Stimulated activated CD8-positive, alpha-beta memory T cell treated with anti-CD3 and anti-CD28 coated beads, Interleukin-12 subunit alpha, Interleukin-12 subunit beta, amount 100 ng/mL, for 24 hours (primary cell): ENCODE measurements at regions not wholly inside any gene's neighbourhood (a gene's known extent, or its start where the extent isn't known, plus 50 kb on each side); places are given as distances from the start of the nearest gene placed in this dataset.

Experiments
- DNase-seq: peaks from one replicate; pipeline ENCODE4 v3.0.0-alpha.2; 2020; ENCODE audit errors: extremely low read depth

DNA sequence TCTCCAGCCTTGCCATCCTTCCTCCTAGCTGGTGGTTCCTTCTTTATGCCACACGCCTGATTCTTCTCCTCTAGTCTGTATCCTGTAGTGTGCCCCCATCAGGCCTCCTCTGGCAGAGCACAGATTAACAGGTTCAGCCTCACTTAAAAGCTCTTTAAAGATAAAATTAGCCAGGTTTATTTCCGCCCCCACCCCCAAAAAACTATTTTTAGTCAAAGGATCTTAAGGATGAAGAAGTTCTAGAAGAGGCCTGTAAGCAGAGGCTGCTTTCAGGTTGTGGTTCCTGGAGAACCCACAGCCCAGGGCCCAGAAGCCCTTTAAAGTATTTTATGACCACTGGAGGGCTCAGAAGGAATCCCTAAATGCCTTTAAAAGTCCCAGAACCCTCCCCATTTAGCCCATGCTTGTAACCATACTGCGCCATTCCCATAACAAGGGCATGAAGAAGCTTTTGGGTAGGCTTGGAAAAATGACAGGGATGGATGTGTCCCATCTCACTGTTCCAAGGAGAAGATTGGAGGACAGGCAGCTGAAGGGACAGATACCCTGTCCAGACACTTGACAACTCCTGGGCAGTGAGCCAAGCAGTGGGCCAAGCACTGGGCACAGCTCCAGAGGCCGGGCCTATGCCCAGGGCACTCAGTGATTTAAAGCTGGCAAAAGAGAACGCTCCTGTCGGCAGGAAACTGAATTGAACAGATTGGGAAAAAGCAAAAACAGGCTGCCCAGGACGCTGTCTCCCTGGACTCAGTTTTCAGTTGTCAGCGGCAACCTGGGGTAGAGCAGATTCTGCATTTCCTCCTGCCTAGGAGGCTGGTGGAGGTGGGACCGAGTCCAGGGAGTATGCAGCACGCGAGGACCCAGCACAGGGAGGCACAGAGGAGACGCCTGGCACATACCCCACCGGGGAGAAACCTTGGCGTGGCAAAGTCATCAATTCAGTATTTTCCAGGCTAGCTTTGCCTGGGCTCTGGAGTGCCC, 106.3 kb upstream of the SSBP2 start:
- no peak for DNase-seq

DNA sequence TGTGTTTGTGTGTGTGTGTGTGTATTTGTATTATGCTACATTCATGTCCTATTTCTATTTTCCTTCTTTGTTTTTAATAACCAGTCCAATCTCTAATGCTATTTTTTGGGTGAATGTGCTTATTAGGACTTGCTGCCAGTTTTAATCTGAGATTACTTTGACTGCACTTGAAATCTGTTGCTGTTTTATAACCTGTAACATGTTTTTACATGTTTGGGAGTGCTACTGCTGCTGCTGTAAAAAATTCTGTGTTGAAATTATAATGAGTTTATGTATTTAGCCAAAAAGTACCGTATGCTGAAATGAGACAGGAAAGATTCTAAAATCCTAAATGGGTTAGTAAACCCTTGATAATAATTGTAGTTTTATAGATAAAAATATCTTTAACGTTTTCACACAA, 104.7 kb upstream of the SSBP2 start:
- no peak for DNase-seq

DNA sequence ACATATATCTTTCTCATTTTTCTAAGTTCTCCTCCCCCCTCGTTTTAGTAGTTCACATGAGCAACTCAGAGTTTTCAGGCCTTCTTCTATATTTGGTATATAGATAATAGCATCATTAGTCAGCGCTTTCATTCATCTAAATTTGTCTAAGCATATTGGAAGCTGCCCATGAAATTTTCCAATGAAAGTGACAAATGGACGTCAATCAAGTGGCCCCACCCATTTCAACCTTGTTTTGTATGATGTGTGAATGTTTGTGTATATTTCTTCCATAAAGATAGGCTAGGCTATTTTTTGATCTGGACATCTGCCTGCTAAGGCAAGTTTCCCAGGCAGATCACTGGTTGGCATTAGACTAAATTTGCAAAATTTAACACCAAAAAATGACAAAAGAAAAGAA, 104.0 kb upstream of the SSBP2 start:
- DNase-seq: no peak

DNA sequence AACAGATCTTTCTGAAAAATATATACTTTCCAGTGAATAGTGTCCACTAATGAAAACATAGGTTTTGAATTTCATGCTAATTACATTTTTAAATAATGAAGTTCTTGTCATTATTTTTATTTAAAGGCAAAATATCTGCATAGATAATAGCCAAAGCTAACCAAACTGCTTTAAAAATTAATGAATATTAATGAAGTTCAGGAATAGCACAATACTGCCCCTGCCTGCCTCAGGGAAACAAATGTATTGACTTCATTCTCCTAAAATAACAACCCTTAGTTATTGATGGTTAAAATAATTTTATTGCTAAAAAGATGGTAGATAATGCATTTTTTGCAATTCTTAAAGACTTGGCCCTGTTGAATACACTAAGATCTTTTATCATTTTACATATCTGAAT, 103.6 kb upstream of the SSBP2 start:
- no peak for DNase-seq

DNA sequence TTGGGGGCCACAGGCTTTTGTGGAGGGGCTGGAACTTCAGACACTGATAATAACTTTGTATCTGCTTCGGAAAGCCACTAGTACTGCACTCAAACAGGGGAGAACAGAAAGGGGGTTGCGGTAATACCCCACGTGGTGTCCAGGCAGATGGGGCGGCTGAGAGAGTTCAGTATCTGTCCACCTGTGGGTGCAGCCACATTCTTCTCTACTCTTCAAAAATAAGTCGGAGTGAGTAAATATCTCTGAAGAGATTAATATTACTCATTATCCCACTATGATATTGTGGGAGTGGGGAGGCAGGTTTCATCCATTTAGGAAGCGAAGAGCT, 102.1 kb upstream of the SSBP2 start:
- no peak for DNase-seq

DNA sequence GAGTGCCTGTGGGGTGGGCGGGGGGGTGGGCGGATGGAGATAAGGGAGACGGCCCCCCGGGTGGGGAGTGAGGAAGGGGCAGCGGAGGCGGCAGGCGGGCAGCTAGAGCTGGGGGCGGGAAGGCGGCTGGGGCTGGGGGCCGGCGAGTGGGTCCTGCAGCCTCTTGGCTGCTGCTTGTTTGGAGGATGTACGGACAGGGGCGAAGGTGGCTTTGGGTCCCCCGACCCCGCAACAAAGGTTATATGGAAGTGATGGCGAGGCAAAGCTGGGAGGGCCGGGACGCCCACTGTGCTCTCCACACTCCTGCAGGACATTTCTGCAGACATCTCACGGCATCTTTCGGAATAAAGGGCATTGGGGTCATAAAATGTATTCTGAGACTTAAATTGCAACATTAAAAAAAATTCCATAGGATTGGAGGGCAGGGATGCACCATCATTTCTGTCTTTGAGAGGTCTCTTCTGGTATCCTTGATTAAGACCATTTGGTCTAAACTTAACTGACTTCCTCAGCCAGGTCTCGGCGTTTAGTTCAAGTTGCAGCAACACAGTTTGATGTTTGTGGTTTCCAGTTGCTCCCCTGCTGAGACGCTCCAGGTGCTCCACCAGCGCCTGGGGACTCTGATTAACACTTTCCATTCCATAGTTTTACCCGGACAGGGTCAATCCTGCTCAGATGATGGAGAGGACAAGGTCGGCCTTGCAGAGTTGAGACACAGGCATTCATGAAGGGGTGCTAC, 101.6 kb upstream of the SSBP2 start:
- no peak for DNase-seq

DNA sequence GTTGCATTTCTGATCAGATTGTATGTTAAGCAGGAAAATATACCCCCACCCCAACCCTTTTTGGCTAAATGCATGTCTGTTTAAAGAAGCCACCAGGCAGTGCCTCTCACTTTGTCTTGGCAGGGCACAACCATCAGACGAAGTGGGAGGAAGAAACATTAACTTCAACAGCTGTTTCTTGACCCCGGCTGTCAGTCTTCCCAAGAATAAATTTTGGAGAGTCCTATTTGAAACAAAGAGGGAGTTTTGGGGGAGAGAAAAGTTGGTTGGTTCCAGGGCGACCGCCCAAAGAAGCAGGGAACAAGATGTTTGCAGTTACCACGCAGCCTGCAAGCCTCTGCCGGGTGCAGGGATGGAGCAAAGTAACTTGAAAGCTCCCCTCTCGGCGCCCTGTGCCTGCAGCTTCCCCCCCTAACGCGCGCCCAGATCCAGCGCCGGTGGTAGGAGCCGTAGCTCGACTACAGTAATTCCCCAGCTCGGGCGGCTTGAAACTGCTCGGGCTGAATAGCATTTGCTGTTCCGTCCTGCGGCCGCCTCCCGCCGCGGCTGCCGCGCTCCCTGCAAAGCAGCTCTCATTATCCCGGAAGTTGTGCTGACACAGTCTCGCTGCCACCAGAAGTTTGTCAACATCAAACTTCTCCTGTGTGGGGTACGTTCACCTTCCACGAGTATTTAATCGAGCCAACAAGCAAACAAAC, 100.7 kb upstream of the SSBP2 start:
- peak; percentile 72 for DNase-seq

DNA sequence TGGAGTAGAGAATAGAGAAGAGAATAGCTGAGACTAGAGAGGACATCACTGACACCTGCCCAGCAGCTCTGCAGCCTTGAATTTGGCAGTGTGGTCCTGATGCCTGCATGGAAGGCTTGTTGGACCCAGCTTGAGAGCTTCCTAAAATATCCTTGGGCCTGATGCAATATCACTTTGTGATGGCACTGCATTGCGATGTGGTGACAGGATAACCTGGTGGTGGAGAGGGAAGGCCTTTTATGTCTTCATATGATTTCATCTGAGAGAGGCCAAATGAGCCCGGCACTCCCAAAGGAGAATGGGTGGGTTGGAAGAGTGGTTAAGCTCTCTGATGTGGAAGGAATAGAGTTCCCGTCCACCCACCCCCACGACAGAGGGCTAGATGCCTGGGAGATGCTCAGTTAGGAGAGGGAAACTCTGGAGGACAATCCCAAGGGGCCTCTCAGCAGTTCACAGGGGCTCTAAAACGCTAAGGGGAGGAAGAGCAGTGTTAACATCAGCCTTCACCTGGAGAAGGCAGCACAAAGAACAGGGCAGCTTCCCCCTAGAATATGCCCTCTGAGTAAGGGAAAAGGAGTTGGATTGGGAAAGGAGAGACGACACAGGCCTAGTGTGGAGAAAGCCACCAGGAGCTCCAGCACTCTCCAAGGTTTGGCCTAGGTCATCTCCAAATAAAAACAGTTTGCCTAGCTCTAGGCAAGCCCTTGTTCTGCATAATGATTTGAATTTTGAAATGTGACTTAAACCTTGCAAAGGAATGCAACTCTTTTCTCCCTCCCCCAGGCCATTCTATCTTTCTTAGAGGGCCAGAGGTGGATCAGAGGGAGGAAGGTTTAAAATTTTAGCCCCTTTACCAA, 99.8 kb upstream of the SSBP2 start:
- DNase-seq: no peak

DNA sequence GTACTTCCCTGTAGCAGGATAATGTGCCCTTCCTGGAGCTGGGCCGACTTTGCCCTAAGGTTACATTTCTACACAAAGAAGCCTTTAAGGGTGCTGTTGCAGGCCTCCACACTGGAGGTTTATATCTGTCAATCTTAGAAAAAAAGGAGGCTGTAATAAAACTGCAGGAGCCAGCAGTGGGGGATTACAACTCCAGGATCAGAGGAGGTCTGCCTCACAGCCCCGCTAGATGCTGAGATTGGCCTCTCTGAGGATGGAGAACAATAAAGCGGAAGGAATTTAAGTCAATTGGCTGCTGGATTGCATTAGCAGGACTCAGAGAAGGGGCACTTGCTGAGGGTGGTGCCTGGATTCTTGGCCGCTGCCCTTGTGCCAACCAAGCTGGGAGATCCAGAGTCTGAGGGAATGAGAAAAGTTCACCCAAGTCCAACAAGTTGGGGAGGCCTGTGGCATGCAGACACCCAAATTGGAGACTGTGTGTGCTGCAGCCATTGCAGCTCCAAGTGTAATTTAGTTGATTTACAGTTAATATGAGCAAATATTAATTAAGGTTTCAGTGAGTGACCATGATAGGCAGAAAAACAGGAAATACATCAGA, 99.0 kb upstream of the SSBP2 start:
- DNase-seq: no peak

DNA sequence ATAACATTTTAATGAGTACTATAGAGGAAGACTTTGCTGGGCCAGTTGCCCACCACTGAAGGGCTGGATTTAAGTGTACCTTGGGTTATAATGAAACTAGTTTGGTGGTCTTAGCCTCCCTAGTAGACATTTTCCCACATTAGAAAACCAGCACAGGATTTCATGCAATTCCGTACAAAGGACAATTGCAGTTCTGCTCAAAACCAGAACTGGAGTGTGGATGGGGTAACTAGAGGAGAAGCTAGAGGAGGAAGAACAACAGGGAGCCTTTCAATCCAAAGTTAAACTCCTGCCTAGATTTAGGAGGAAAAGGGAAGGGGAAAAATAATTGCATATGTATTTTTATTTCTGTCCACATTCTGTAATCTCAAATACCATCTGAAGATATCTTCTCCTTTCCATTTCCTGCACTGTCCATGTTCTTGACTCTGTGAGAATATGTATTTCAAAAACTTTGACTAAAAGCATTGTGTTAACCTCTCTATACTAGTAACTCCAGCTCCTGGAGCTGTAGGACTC, 97.5 kb upstream of the SSBP2 start:
- no peak for DNase-seq

DNA sequence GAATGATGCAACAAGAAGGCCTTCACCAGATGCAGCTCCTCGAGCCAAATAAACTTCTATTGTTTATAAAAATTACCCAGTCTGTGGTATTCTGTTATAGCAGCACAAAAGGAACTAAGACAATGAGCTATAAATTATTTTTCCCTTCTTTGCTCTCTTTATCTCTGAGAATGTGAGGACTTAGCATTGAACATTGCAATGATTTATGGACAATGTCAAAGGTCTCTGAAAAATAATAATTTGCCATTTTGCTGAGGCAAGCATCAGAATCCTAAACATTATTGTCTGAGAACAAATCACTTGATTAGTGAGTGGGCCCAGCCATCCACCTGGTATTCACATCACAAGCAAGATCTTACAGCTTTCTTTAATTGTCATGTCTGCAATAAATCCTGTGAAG, 95.4 kb upstream of the SSBP2 start:
- no peak for DNase-seq

DNA sequence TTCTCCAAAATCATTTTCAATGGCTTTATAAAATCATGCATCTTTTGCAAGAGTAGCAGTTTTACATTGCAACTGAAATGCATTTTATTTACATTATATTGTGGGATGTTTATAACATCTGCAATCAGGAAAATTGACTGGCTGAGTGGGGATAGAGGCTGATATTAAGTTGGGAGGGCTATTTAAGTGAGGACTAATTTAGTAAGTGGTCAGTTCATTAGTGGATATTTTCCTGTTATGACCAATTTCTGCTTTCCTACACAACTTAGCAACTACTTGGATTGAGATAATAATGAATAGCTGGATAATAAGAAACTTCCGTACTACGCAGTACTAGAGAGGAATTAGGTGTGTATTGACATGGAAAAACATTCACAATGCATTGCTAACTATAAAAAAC, 92.9 kb upstream of the SSBP2 start:
- no peak for DNase-seq

DNA sequence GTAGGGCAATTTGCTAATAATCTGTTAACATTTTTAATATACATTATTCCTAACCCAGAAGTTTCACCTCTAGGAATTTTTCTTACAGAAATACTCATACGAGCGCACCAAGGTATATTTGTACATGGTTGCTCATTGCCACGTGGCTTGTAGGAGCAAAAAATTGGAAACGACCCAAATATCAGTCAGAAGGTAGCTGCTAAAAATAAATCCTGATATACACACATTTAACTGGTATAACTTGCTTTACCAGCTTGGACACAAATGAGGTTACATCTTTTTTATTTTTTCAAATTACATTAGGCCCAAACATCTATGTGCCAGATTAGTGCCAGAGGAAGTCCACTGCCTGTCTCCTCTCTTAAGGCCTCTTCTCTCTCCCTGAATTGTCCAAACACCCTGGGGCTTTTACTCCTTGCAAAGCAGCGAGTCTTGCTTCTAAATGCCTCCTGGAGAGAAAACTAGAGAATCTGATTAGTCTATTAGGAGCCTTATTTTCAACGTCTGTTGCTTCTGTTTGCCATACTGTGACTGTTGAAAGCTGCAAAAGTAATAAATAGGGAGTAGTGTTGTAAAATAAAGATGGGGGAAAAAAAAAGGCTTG, 92.0 kb upstream of the SSBP2 start:
- DNase-seq: no peak

DNA sequence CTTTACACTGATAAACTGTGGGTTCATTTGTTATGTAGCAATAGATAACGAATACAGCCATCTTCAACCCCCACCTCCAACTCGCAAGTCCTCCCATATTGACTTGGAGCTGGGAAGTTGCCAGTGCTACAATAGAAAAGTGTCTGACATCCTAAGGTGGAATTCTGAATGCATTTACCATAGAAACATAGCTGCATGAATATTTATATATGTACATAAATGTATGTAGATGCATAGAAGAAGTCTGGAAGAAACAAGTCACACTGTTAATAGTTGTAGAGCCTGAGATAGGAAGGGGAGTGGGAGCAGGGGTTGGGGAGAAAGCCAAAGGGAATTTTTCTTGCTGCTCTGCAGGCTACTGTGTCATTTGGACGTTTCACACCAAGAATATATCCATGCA, 88.1 kb upstream of the SSBP2 start:
- no peak for DNase-seq

DNA sequence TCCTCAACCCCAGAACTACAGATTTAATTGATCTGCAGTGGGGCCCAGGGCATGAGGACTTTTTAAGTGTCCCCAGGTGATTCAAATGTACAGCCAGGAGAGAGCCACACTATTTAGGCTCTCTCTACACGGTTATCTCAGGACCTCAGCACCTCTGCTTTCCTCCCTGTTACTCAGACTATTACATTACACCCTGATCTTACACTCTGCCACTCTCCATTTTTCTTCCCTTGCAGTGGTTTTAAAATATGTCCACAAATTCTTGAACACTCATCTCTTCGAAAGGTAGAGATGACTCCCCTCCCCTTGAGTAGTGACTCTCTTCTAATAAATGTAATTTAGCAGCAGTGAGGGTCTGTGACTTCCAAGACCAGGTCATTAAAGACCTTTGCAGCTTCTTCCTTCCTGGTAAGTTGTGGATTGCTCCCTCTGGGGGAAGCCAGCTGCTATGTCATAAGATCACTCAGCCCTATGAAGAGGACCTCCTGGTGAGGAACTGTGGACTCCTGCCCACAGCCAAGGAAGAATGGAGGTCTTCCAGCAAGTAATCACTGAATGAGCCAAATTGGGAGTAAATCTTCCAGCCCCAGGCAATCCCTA, 87.5 kb upstream of the SSBP2 start:
- DNase-seq: no peak

DNA sequence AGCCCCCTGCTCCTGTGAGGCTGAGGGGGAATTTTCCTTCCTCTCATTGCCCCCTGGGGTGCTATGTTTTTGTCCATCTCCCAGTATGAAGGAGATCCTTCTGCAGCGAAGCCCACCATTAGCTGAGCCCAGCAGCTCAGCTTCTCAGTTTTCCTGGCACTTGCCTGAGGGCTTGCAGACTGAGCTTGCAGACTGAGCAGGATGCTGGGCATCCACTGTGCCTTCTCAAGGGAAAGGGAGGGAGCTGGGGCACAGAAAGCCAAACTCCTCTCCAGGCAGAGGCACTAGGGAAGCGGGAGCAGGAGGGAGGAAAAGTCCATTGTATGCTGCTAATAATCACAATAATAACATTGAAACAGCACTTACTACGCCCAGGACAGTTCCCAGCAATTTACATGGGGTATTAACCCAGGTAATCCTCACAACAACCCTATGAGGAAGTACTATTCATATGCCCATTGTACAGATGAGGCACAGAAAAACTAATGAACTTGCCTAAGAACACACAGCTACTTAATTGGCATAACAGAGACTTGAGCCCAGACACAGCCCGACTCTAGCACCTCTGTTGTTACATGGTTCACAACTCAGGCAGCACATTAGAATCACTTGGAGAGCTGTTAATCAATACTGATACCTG, 86.9 kb upstream of the SSBP2 start:
- DNase-seq: no peak

DNA sequence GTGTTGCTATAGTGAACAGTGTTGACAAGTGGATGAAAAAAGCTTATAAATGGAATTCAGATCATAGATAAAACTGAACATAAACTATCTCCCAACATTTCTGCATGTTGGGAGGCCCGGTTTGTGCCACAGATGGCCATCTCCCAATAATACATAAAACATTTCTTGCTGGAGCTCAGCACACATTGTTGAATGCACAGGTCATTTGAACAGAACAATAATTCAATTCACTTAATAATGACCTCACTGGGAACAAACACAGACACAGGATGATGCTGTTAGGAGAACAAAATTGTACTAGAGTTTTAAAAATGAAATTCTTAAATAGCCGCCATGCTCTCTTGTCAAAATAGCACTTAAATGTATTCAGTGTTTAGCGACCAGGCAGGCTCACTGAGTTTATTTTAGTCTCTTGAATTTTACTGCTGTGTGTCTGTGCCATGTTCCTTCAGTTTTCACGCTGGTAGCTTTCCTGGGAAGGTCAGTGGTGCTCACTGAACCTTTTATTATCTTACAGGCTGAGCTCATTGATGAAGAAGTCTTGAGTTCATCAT, 85.0 kb upstream of the SSBP2 start:
- DNase-seq: no peak

DNA sequence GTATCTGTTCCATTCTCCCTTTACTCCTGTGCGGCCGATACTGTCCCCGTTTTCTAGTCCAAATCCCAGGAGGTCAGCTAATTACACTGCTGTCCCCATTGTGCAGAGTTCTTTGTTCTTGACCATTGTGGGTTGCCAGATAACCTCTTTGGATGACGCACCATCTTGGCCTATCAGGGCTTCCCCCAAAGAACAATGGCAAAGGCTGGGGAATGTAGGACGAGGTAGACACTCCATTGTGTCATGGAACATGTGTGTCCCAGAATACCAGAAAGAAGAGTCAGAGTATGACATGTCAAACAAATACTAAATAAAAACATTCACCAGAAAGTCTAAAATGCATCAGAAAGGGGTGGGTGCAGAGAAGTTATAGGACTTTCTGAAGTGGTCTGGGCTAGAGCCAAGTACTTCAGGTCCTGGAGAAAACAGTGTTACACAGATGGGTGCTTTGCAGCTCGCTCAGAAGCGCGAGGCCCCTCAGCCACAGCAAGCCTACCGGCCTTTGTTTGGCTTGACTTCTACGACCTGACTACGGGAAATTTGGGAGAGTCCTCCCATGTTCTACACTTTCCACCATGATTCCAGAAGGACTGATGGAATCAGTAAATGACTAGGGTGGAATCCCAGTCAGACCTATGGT, 83.2 kb upstream of the SSBP2 start:
- no peak for DNase-seq

DNA sequence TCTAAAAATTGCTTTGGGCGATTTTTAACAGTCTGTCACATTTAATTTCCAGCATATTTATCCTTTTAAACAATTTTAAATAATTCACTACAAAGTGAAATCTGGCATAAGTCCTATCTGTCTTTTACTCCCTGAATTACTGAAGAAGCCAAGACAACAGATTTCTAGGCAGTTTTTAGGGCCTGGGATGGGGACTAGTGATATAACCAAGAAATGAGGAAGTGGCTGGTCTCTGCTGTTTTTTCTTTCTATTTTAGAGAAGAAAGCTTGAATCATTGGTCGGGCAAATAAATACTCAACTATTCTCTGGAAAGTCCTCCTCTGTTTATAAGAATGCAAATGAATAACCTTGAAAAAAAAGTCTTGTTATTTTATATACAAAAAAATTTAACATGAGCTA, 79.7 kb upstream of the SSBP2 start:
- DNase-seq: no peak
